ENCODE measurements at regions not wholly inside any gene's neighbourhood (a gene's known extent, or its start where the extent isn't known, plus 50 kb on each side); places are given as distances from the start of the nearest gene placed in this dataset.

DNA sequence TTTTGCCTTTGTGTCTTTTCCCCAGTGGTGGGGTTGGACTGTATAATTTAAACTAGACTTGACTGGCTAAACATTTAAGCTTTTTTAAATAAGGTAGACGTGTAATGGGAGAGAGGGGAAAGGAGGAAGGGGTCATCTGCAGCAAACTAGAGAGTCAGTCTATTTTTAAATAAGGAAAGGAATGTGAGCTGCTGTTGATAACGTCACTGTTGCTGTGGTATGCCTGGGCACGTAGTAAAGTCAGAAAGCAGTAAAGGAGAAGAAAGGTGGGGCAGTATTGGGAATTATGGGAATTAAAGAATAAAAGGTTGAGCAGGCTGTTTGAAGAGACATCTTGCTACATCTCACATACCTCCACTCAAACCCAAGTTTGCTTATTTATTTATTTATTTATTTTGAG lies 80.4 kb upstream of the FSHB start:
- DNase-seq (ENCODE audit: low read depth, low spot score): no peak

DNA sequence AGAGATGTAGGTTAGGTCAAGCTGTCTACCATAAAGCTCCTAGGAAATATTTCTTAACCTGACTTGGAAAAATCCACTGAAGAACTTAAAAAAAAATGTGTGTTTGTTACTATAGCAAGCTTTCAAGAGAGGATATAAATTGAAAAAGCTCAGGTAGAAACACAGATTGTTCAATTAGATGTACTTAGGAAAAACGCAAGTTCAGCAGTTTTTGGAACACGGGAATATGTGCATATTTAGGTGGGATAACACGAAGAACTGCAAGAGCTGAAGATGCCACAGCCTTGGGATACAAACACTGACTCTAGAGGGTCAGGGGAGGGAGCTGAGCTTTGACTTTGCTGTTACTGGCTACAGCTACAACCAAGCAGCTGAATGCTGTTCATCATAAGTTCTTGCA lies 77.8 kb upstream of the FSHB start:
- no peak overlapping the region for H3K27ac ChIP-seq

More for the DNA sequence above, 80.4 kb upstream of the FSHB start:
- H3K27ac ChIP-seq: no peak overlapping the region

DNA sequence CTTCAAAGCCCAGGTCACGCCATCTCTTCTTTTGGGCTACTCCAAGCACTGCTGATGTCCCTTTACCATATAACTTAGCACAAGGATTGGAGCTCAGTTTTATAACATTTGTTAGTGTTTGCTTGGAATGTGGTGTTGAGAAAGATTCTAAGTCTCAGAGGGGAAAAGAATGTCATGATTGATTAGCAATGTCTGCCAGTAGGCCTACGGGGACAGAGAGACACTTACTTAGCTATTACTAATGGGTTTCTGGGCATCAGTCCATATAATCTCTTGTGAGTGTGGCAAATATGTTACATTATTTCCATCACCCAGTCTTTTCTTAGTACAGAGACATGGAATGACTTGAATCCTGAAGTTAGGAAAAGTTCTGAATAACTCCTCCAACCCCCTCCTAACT lies 75.4 kb upstream of the FSHB start:
- H3K27ac ChIP-seq: no peak overlapping the region
- DNase-seq (ENCODE audit: low read depth, low spot score): no peak

More for the DNA sequence above, 77.8 kb upstream of the FSHB start:
- no peak for DNase-seq (ENCODE audit: low read depth, low spot score)

DNA sequence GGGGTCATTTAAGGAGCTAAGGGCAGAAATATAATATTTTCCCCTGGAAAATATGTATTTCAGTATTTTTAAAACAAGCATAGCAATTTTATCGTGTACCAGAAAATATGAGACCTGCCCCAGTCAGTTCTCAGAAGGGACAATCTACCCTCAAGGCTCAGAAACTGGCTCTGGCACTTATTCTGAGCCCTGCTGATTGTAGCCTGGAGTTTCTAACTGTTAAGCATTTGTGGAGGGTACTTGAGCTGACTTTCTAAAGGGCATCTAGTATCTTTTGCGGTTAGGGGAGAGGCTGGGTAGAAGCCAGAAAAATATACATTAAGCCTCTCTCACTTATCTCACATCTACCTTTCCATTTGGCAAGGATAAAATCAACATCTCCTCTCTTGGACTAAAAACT lies 71.3 kb upstream of the FSHB start:
- H3K27ac ChIP-seq: no peak overlapping the region
- DNase-seq (ENCODE audit: low read depth, low spot score): no peak

DNA sequence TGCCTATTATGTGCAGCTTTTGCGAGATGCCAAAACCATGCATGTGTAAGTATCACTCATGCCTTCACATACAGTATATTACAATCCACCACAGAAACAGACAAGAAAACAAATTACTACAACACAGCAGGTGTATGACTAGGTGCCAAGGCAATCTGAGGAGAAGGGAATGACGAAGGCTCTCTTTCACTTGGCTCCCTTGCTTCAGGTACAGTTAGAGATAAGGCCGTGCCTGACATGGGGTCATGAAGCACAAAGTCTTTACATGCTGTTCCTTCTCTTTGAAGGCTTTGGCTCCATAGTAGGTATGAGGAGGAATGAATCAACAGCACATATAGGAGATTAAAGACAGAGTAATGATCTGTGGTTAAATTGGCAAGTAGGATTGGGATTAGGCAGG lies 65.2 kb upstream of the FSHB start:
- H3K27ac ChIP-seq: no peak overlapping the region
- no peak for DNase-seq (ENCODE audit: low read depth, low spot score)

GRCh38 chr11:30171661-30172060 lies 59.2 kb upstream of the FSHB start:
- DNase-seq (ENCODE audit: low read depth, low spot score): no peak
- H3K27ac ChIP-seq: no peak overlapping the region

GRCh38 chr11:30172158-30172557 lies 58.7 kb upstream of the FSHB start:
- DNase-seq (ENCODE audit: low read depth, low spot score): no peak
- no peak overlapping the region for H3K27ac ChIP-seq

DNA sequence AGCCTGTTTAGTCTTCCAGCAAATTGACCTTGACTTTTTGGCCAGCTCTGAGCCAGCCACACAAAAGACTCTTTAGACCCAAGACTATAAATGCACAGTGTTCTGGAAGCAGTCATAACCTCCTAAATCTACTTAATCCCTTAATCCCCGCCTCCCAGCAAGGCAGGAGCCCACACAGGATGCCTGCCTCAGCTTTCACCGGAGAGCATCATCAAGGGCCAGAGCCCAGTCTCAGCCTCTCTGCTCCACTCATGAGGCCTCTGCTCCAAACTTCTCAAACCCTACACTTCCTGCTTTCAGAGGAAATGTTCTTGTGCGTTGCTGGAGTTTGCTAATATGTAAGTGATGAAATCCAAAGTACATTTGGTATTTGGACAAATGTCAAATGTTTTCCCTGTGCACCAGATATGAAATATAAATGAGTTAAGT lies 57.9 kb upstream of the FSHB start:
- no peak overlapping the region for H3K27ac ChIP-seq
- no peak for DNase-seq (ENCODE audit: low read depth, low spot score)

DNA sequence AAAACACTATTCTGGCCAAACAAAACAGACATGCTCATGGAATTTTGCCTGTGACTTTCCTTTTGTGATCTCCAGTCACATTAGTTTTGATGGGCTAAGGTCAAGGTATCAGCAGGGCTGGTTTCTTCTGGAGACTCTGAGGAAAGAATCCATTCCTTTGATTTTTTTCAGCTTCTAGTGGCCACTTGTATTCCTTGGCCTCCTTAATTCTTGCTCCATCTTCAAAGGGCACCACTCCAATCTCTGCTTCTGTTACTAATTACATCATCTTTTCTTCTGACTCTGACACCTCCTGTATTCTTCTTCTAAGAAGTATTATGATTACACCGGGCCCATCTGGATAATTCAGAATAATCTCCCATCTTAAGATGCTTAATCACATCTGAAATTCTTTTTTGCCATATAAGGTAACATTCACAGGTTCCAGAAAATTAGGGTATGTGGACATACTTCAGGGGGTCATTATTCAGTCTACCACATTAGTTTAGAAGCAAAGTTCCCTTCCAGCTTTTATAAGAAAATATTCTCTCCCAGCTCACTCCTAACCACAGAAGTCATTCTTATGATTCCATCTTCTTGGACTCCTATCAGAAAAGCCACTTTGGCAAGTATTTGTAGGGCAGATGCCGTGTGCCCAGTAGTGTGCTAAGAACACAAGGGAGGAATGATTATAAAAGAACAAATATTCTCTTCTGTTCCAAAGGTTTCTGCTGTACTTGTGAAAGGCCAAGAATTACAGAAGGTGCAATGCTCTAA lies 56.4 kb upstream of the FSHB start:
- no peak overlapping the region for H3K27ac ChIP-seq
- no peak for DNase-seq (ENCODE audit: low read depth, low spot score)

All from epithelial cell of prostate (primary cell).